ENCODE measurements at regions not wholly inside any gene's neighbourhood (a gene's known extent, or its start where the extent isn't known, plus 50 kb on each side); places are given as distances from the start of the nearest gene placed in this dataset.

DNA sequence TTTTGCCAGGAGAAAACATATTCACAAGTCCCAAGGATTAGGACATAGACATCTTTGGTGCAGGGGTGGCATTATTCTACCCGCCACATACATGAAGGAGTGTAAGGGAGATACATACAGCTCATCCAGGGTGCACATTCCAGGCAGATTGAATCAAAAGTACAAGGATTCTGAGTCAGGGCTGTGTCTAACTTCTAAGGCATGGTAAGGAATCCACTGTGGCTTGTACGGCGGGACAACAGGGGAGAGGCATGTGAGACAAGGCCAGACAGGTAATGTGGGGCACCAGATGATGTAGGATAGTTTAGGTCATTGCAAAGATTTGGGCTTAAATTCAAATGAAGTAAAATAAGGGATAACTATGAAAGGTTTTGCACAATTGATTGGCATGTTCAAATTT, 780.9 kb downstream of the C6orf118 start:
- no peak for DNase-seq (ENCODE audit: low spot score)
- intact Hi-C loops (cut with DNase I): no loop called here
- 86% methylated on average over 3 of the region's 3 CpGs for WGBS
- Histone ChIP-seq H3K9me3 (no peaks in the 10 kb centered on the region), H3K27me3 (replicated peaks; ENCODE audit: insufficient read depth) (no peaks in the 10 kb centered on the region), H3K27ac (no peak overlapping the region), H3K4me3 (no peak overlapping the region), H3K4me1 (replicated peaks) (no peaks in the 10 kb centered on the region), H3K36me3 (no peaks in the 10 kb centered on the region)
- TF ChIP-seq CTCF (IDR thresholded peaks at IDR 0.05): no peak
- TF ChIP-seq POLR2A (IDR thresholded peaks at IDR 0.05): no peak
- TF ChIP-seq POLR2AphosphoS5 (IDR thresholded peaks at IDR 0.05): no peak

DNA sequence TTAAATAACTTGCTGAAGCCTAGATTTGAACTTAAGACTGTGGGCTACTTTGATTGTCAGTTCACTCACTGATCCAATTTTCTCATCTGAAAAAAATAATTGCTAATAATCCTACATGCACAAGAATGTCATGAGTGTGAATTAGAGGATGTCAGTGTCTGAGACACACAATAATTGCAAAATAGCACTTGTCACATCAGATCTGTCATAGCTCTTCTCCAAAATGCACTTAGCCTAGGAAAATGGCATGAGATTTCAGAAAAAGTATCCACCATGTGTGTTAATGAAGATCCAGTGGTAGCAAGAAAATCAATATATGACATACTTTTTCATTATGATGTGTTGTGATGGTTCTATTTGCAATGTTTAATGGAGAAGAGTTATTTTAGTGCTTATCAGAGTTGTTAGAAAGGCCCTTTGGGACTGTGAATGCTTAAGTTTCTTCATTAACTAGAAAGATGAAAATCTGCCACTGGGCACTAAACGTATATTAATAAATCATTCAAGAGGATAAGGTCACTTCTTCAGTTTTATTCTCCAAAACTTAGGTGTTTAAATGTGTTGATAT, 786.2 kb downstream of the C6orf118 start:
- DNase-seq (ENCODE audit: low spot score): no peak
- Histone ChIP-seq H3K27ac (no peak overlapping the region), H3K27me3 (replicated peaks; ENCODE audit: insufficient read depth) (no peaks in the 10 kb centered on the region), H3K4me3 (no peak overlapping the region), H3K4me1 (replicated peaks) (no peaks in the 10 kb centered on the region), H3K9me3 (no peaks in the 10 kb centered on the region), H3K36me3 (no peaks in the 10 kb centered on the region)
- TF ChIP-seq CTCF (IDR thresholded peaks at IDR 0.05) (no peak), POLR2AphosphoS5 (IDR thresholded peaks at IDR 0.05) (no peak)
- intact Hi-C loops (cut with DNase I): no loop called here
- 78% methylated on average over 1 of the region's 1 CpG for WGBS

GRCh38 chr6:164520916-164521315, 788.5 kb downstream of the C6orf118 start:
- H3K4me3 ChIP-seq: no peak overlapping the region
- H3K9me3 ChIP-seq: no peaks in the 10 kb centered on the region
- 87% methylated on average over 4 of the region's 4 CpGs for WGBS
- intact Hi-C loops (cut with DNase I): no loop called here
- TF ChIP-seq CTCF (IDR thresholded peaks at IDR 0.05): no peak
- TF ChIP-seq POLR2AphosphoS5 (IDR thresholded peaks at IDR 0.05): no peak
- TF ChIP-seq POLR2A (IDR thresholded peaks at IDR 0.05): no peak
- H3K27ac ChIP-seq: no peak overlapping the region
- DNase-seq (ENCODE audit: low spot score): no peak
- no peaks in the 10 kb centered on the region for H3K27me3 ChIP-seq (replicated peaks; ENCODE audit: insufficient read depth)
- no peaks in the 10 kb centered on the region for H3K4me1 ChIP-seq (replicated peaks)
- no peaks in the 10 kb centered on the region for H3K36me3 ChIP-seq

GRCh38 chr6:164507206-164507940, 802.0 kb downstream of the C6orf118 start:
- Histone ChIP-seq H3K27me3 (replicated peaks; ENCODE audit: insufficient read depth) (no peaks in the 10 kb centered on the region), H3K9me3 (no peaks in the 10 kb centered on the region), H3K4me1 (replicated peaks) (no peaks in the 10 kb centered on the region), H3K27ac (no peak overlapping the region), H3K36me3 (no peaks in the 10 kb centered on the region), H3K4me3 (no peak overlapping the region)
- WGBS: 62% methylated on average over 8 of the region's 8 CpGs
- DNase-seq (ENCODE audit: low spot score): no peak
- TF ChIP-seq POLR2A (IDR thresholded peaks at IDR 0.05): no peak
- intact Hi-C loops (cut with DNase I): no loop called here

DNA sequence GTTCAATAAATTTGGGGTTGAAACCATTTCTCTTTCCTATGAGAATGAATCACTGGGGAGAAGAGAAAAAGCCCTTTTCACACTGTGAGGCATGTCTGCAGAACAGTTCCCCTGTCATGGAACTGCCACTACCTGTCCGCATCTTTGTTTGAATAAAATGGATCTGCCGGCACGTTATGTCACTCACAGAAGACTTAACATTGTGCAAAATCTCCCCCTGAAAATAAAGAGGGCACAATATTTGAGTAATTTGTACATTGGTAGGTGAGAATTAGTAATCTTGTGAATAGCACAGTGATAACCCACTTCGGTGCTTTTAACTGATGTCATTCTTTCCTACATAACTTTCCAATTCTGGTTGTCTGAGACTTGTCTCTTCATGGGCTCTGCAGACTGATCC, 804.0 kb downstream of the C6orf118 start:
- intact Hi-C loops (cut with DNase I): no loop called here
- no peaks in the 10 kb centered on the region for H3K4me1 ChIP-seq (replicated peaks)
- no peak overlapping the region for H3K27ac ChIP-seq
- H3K9me3 ChIP-seq: no peaks in the 10 kb centered on the region
- no peak for DNase-seq (ENCODE audit: low spot score)
- TF ChIP-seq CTCF (IDR thresholded peaks at IDR 0.05) (no peak), POLR2A (IDR thresholded peaks at IDR 0.05) (no peak), POLR2AphosphoS5 (IDR thresholded peaks at IDR 0.05) (no peak)
- 72% methylated on average over 4 of the region's 4 CpGs for WGBS
- H3K36me3 ChIP-seq: no peaks in the 10 kb centered on the region
- no peak overlapping the region for H3K4me3 ChIP-seq
- H3K27me3 ChIP-seq (replicated peaks; ENCODE audit: insufficient read depth): no peaks in the 10 kb centered on the region
